Body of pancreas (tissue), 4 donors: ENCODE measurements at regions not wholly inside any gene's neighbourhood (a gene's known extent, or its start where the extent isn't known, plus 50 kb on each side); places are given as distances from the start of the nearest gene placed in this dataset.

Source experiments
- ATAC-seq: fragments of 150-250 bp; one replicate; pipeline ENCODE4 v1.9.1; 2016
- DNase-seq, 4 donors: peaks; one replicate each; pipeline ENCODE4 v3.0.0-alpha.2; 2019
- H3K27ac ChIP-seq, 4 donors: fragments of 200-600 bp; sonication (generic); 1 replicate in 3 of 4; 2 replicates in 1 of 4; pipeline versions ENCODE4 v1.5.1 to v1.6.1; 2016 to 2019; ENCODE audit warnings: mild to moderate bottlenecking in 1 of 4, mixed read lengths in 1 of 4, moderate library complexity in 1 of 4
- H3K27me3 ChIP-seq, 2 donors: fragments of 200-600 bp; sonication (generic); one replicate each; pipeline ENCODE4 v1.6.0; 2016; ENCODE audit warnings: mild to moderate bottlenecking in 1 of 2
- H3K36me3 ChIP-seq, 2 donors: fragments of 200-600 bp; sonication (generic); replicated peaks in 1 of 2; 2 replicates each; pipeline ENCODE4 v1.5.1; 2016; ENCODE audit warnings: low read depth in 2 of 2; ENCODE audit not compliant: insufficient read depth in 1 of 2
- H3K4me1 ChIP-seq: fragments of 200-600 bp; sonication (generic); one replicate; pipeline ENCODE4 v1.6.0; 2016
- H3K4me3 ChIP-seq, 2 donors: fragments of 200-600 bp; sonication (generic); 1 replicate in 1 of 2; 2 replicates in 1 of 2; pipeline ENCODE4 v1.5.1; 2016 to 2019
- H3K9me3 ChIP-seq, 3 donors: fragments of 200-600 bp; sonication (generic); 1 replicate in 2 of 3; 2 replicates in 1 of 3; pipeline ENCODE4 v1.5.1; 2016
- CTCF ChIP-seq, 7 experiments: fragments of 450-650 bp in 4 of 7; fragments of 200-600 bp in 3 of 7; sonication (generic) in 3 of 7; IDR thresholded peaks; one replicate each; pipeline ENCODE4 v1.5.1; 2016 to 2019; ENCODE audit warnings: antibody characterized with exemption in 7 of 7
- POLR2A ChIP-seq, 3 donors: fragments of 450-650 bp; IDR thresholded peaks; one replicate each; pipeline ENCODE4 v1.6.1; 2016; ENCODE audit warnings: antibody characterized with exemption in 3 of 3, mild to moderate bottlenecking in 2 of 3
- WGBS, 2 donors: methylation state at CpG; one replicate each; pipeline ENCODE4 v1.1.5; 2017; 5-methylcytosine and 5-hydroxymethylcytosine counted together
- intact Hi-C: fragments of 100-400 bp; cut with DNase I; formaldehyde crosslinking; loops from one replicate; pipeline ENCODE4 v1.15.1; 2023

GRCh38 chr3:135382621-135383020, 582.9 kb upstream of the PPP2R3A start:
- ATAC-seq, result no peak
- Histone ChIP-seq H3K36me3 (no peaks in the 10 kb centered on the region), H3K4me1 (no peaks in the 10 kb centered on the region), H3K27me3 (no peaks in the 10 kb centered on the region), H3K27ac (no peak overlapping the region), H3K9me3 (no peaks in the 10 kb centered on the region), H3K4me3 (no peak overlapping the region)
- WGBS, 2 donors, result 20 to 21% methylated on average over 2 to 3 of the region's 3 CpGs
- intact Hi-C loops, result no loop called here
- no peak for DNase-seq
- TF ChIP-seq CTCF (IDR thresholded peaks at IDR 0.05) (no peak), POLR2A (IDR thresholded peaks at IDR 0.05) (no peak)

- no peak for TF ChIP-seq POLR2A (IDR thresholded peaks at IDR 0.05)
- TF ChIP-seq CTCF (IDR thresholded peaks at IDR 0.05), result no peak
Observed at GRCh38 chr3:135383301-135383700, 582.2 kb upstream of the PPP2R3A start.

GRCh38 chr3:135392151-135392550, 573.4 kb upstream of the PPP2R3A start:
- DNase-seq (no peak), ATAC-seq (no peak)
- Histone ChIP-seq H3K4me1 (no peaks in the 10 kb centered on the region), H3K9me3 (peaks cover 0 to 9% (median 0%) of the 10 kb centered on the region in 3 donors), H3K27ac (no peak overlapping the region), H3K4me3 (no peak overlapping the region), H3K27me3 (no peaks in the 10 kb centered on the region), H3K36me3 (no peaks in the 10 kb centered on the region)
- intact Hi-C loops, result no loop called here
- no peak for TF ChIP-seq CTCF (IDR thresholded peaks at IDR 0.05)
- TF ChIP-seq POLR2A (IDR thresholded peaks at IDR 0.05), result no peak
- WGBS, 2 donors, result 65 to 69% methylated on average over 4 of the region's 4 CpGs

More at GRCh38 chr3:135383301-135383700, 582.2 kb upstream of the PPP2R3A start:
- DNase-seq (no peak), ATAC-seq (no peak)
- Histone ChIP-seq H3K9me3 (no peaks in the 10 kb centered on the region), H3K4me1 (no peaks in the 10 kb centered on the region), H3K27ac (no peak overlapping the region), H3K4me3 (no peak overlapping the region), H3K27me3 (no peaks in the 10 kb centered on the region), H3K36me3 (no peaks in the 10 kb centered on the region)
- intact Hi-C loops, result no loop called here
- 42 to 49% methylated on average over 6 of the region's 6 CpGs for WGBS, 2 donors

- intact Hi-C loops, result no loop called here
- TF ChIP-seq CTCF (IDR thresholded peaks at IDR 0.05) (no peak), POLR2A (IDR thresholded peaks at IDR 0.05) (no peak)
- DNase-seq, result no peak
- no peaks in the 10 kb centered on the region for H3K36me3 ChIP-seq
- no peaks in the 10 kb centered on the region for H3K4me1 ChIP-seq
- peaks cover 0 to 9% (median 0%) of the 10 kb centered on the region in 3 donors for H3K9me3 ChIP-seq
- 34 to 42% methylated on average over 3 of the region's 3 CpGs for WGBS, 2 donors
- no peak for ATAC-seq
- H3K27me3 ChIP-seq, result no peaks in the 10 kb centered on the region
- H3K4me3 ChIP-seq, result no peak overlapping the region
- no peak overlapping the region for H3K27ac ChIP-seq
Observed at GRCh38 chr3:135393159-135393558, 572.4 kb upstream of the PPP2R3A start.

- ATAC-seq, result no peak
- Histone ChIP-seq H3K4me1 (no peaks in the 10 kb centered on the region), H3K4me3 (no peak overlapping the region), H3K27ac (no peak overlapping the region), H3K36me3 (no peaks in the 10 kb centered on the region), H3K27me3 (no peaks in the 10 kb centered on the region), H3K9me3 (peaks cover 0 to 9% (median 0%) of the 10 kb centered on the region in 3 donors)
- DNase-seq, result no peak
- TF ChIP-seq POLR2A (IDR thresholded peaks at IDR 0.05), result no peak
- TF ChIP-seq CTCF (IDR thresholded peaks at IDR 0.05), result no peak
- intact Hi-C loops, result no loop called here
- 49 to 54% methylated on average over 4 of the region's 4 CpGs for WGBS, 2 donors
Observed at GRCh38 chr3:135393898-135394525, 571.5 kb upstream of the PPP2R3A start.
